ENCODE measurements at regions not wholly inside any gene's neighbourhood (a gene's known extent, or its start where the extent isn't known, plus 50 kb on each side); places are given as distances from the start of the nearest gene placed in this dataset.

DNA sequence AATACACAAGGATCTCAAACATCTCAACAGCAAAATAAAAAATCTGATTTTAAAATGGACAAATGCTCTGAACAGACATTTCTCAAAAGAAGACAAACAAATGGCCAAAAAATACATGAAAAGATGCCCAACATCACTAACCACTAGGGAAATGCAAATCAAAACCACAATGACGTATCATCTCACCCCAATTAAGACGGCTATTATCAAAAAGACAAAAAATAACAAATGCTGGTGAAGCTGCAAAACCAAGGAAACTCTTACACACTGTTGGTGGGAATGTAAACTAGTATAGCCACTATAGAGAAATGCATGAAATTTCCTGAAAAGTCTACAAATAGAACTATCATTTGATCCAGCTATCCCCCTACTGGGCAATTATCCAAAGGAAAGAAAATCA is 145.0 kb downstream of the BTG1 start:
- TF ChIP-seq, protein P1, sequence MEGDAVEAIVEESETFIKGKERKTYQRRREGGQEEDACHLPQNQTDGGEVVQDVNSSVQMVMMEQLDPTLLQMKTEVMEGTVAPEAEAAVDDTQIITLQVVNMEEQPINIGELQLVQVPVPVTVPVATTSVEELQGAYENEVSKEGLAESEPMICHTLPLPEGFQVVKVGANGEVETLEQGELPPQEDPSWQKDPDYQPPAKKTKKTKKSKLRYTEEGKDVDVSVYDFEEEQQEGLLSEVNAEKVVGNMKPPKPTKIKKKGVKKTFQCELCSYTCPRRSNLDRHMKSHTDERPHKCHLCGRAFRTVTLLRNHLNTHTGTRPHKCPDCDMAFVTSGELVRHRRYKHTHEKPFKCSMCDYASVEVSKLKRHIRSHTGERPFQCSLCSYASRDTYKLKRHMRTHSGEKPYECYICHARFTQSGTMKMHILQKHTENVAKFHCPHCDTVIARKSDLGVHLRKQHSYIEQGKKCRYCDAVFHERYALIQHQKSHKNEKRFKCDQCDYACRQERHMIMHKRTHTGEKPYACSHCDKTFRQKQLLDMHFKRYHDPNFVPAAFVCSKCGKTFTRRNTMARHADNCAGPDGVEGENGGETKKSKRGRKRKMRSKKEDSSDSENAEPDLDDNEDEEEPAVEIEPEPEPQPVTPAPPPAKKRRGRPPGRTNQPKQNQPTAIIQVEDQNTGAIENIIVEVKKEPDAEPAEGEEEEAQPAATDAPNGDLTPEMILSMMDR (IDR thresholded peaks at IDR 0.05; ENCODE audit: insufficient read depth, low read depth, low read length): no peak
- TF ChIP-seq EZH2 (IDR thresholded peaks at IDR 0.05; ENCODE audit: insufficient read depth, low read length): no peak
